ENCODE measurements at regions not wholly inside any gene's neighbourhood (a gene's known extent, or its start where the extent isn't known, plus 50 kb on each side); places are given as distances from the start of the nearest gene placed in this dataset.
A peak's percentile ranks its signal among the peaks of the same experiment; 100 is the strongest.

DNA sequence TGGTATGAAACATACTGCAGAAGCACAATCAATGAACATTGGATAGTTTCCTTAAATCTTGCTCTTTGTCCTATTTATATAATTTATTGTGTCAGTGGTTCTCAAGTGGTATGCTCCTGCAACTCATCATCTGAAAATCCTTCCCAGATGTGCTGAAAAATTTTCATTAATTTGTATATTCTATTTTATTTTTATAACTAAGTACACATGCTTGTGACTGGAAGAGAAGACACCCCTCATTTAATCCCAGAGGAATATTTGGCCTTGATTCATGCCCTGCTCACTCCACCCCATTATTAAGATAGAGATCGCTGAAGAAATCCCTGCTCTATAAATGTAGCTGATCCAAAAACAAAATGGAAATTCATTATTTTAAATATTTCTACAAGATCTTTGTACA is 870.5 kb upstream of the CXADR start:
- peak; percentile 42 for DNase-seq (ENCODE audit: low read depth)

- peak; percentile 62 for DNase-seq (ENCODE audit: low read depth)
These were observed 868.2 kb upstream of the CXADR start for GRCh38 chr21:16644685-16645084.

DNA sequence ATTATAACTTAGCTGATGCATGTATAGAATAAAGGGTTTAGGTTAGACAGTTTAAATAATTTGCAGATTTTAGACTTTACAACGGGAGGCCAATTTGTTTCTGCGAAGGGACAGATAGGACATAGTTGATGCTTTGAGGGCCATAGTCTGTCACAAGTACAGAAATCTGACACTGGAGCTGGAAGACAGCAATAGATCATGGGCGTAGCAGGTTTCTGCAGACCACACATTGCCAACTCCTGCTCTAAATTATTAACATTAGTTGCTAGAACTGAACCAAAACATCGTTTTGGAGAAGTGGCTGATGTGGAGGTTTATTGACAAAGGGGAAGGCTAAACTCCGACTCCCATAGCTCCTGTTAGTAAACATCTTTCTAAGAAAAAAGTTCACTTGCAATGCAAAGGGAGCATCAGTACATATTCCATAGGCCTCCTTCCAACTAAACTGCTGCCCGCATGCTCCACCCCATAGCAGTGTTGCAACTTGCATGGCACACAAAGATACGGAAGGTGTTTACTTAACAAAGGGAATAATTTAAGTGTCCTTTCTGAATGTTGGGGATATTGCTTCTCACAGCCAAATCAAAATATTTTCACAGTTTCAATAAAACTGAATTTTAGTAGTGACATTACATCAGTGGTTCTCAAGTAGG is 862.0 kb upstream of the CXADR start:
- no peak for DNase-seq (ENCODE audit: low read depth)

DNA sequence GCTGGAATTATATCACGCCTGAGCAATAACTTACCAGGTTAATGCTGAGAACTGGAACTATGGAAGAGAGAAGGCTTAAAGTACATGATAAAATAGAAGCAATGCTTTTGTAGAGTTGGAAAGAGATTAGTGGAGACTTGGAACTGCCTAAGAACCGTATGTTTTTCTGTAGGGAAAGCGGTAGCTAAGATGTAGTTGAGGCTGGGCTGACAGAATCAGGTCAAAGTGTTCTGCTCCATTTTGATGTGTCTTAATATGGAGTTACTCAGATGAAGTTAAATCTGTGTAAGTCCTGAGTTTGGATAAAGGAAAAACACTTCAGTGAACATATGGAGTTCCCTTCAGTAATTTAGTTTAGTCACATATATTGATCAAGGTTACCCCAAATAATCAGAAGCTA is 860.9 kb upstream of the CXADR start:
- DNase-seq (ENCODE audit: low read depth): no peak

GRCh38 chr21:16663436-16663835 is 849.4 kb upstream of the CXADR start:
- no peak for DNase-seq (ENCODE audit: low read depth)

DNA sequence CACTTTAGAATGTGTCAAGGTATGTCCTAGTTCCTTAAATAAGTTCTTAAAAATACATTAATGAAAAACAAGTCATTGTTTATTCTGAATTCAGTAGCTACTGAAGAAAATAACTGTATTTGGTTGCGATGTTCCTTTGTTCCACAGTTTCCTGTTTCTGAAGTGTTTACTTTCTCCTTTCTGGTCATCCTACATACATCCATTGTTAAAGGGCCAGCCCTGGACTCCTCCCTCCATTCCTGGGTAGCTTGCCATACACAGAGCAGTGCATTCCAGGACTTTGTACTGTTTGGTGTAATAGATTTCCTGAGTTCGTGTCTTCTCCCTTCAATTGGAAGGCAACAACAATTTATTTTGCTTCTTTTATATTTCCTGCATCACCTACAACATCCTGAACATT is 845.4 kb upstream of the CXADR start:
- DNase-seq (ENCODE audit: low read depth): no peak

DNA sequence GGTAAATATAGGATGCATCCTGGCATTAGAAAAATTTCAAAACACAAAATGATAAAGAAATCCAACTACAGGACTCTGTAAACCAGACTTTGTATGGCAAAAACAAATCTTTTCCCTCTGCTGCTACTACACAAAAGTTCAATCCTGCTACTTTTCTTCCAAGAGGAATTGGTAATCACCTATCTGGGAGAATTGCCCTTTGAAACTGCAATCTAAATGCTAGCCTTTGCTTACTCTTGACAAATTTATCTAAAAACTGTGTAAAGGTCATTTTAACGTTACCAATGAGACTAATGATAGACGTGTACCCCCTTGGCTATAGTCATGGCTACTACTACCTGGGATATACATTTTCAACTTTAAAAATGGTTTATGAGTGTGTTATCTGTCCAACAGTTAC is 837.9 kb upstream of the CXADR start:
- DNase-seq (ENCODE audit: low read depth): no peak

GRCh38 chr21:16676391-16676790 is 836.5 kb upstream of the CXADR start:
- DNase-seq (ENCODE audit: low read depth): no peak

DNA sequence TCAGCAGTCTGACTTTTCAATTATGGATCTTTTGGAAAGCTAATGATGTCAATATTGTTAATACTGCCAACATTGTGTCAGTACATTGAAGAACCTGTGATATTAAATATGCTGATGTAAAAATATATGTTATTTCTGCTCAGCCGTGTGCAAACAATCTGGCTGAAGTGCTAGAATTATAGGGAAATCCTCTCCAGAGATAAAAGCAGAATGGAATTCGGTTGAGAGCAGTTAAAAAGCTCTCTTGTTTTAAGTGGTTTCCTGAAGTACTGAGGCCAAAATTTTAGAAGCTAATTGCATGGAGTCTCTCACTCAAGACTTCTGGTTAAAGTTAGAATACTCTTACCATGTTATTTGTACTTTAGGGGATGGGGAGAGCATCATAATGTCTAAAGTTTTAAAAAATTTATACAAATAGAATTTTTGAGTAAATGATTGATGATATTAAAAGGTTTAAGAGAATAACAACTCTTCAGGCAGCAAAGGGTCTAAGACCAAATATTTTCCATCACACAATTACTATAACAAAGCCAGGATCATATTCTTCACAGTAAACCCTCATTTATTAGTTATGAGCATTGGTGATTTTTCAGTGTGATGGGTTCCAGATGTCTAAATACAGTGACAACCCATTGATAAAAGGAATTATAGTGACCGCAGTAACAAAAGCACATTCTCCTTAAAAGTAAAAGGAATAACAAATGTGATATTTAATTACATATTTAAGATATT is 834.2 kb upstream of the CXADR start:
- no peak for DNase-seq (ENCODE audit: low read depth)

GRCh38 chr21:16695074-16695473 is 817.8 kb upstream of the CXADR start:
- no peak for DNase-seq (ENCODE audit: low read depth)

GRCh38 chr21:16707274-16707673 is 805.6 kb upstream of the CXADR start:
- DNase-seq (ENCODE audit: low read depth): no peak

GRCh38 chr21:16708101-16708835 is 804.6 kb upstream of the CXADR start:
- DNase-seq (ENCODE audit: low read depth): peak; percentile 26

DNA sequence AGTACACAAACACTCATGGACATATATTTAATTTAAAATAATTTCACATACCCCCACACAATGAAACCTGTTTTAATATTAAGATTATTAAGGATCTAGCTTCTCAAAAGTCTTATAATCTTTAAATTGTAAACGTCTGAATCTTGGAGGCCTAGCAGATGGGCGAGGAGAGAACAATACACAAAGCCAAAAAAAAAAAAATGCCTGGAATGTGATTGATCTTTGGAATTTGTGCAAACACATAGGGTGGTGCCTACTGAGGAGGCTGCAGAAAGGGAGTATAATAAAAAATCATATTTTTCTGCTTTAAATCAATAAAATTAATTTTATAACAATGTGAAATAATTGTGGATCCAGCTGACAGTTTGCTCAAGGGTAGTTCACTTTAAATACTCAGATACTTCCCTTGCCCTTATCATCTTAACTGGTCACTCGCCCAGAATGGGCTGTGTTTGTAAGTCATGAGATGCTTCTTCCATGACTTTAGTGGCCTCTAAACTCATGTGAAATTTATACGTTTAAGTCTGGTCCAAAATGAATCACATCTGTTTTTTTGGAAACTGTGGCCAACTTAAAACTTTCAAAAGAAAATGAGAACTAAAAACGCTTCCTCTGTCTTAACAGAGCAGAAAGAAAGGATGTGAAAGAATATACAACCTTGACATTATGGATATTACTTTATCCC is 802.8 kb upstream of the CXADR start:
- peak; percentile 78 for DNase-seq (ENCODE audit: low read depth)

DNA sequence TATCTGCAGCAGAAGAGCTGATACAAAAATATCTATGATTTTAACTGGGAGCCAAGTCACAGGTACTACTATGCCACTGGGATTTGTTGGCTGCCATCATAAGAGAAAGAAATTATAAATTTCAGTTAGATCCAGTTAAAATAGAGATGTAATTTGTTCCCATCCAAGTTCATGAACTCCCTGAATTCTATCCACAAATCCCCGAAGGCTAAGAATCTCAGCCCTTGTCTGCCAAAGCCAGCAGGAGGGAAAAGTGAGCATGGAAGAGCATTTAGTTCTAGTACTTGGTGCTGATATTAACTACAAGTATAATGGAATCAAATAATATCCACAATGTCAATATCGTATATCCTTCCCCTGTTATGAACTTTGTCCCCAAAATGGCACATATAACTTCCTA is 801.1 kb upstream of the CXADR start:
- no peak for DNase-seq (ENCODE audit: low read depth)

DNA sequence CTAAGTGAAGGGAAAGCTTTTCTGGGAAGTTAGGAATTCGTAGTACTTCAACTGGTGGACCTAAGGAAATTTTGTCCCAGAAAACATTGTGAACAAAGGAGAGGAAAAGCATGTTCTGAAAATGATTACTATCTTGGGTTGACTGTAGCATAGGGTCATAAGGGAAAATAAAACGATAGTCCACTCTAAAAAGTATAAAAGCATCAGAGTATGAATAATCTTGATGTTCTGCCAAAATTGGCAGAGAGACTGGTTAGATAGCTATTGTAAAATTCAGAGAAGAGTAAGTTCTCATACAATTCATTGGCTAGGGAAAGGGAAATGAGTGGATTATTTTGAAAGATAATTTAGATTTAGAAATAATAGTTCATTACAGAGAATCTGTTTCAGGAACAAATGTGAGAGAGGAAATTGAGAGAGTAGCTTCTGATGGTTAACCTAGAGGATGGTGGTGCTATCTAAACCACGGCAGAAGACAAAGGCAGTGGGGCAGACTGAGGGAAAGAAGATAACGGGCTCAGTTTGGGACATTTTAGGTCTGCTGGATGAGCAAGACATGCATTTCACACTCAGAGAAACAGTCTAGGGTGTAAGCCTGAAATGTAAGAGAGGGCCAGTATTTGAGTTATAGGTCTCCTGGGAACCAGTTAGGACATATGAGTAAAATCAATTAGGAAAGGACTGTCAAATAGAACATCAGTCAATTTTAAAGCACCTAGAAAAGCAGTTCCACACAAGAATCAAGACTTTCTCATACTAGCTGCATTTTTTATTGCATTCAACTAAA is 799.3 kb upstream of the CXADR start:
- peak; percentile 18 for DNase-seq (ENCODE audit: low read depth)

GRCh38 chr21:16740511-16740910 is 772.3 kb upstream of the CXADR start:
- no peak for DNase-seq (ENCODE audit: low read depth)

GRCh38 chr21:16741141-16741665 is 771.6 kb upstream of the CXADR start:
- DNase-seq (ENCODE audit: low read depth): no peak

DNA sequence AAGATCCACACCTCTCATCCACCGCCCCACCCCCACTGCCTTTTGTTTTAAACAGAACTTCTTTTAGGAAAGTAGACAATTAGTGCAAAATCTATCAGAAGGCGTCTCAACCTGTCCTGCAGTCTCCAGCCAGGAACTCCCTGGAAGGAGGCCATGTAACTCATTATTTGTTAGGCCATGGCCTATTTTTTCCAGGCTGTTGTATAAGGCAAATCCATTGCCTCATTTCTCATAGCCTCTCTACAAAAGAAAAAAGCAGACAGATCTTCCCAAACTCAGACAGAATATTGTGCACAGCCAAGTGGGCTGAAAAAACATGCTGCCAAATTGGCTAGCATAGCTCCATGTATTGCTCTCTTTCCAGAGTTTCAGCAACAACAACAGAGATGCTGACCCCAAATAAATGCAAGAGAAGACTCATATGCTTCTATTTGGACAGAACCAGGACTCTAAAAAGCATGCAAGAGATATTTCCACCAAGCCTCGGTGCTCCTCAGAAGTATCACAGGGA is 770.7 kb upstream of the CXADR start:
- no peak for DNase-seq (ENCODE audit: low read depth)

DNA sequence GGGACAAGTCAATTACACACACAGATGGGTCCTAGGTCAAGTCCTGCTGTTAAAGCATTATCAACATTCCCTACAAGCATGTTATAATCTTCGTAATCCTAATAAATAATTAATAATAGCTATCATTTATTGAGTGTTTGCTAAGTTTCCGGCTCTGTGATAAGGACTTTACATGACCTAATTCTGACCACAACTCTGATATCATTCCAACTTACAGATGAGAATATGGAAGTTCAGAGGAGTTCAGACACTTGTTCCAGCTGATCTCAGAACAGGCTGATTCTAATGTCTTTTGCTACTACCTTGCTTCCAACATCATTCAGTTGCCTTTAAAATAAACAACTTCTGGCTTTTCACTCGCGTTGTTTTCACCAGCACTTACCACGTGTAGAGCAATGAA is 770.1 kb upstream of the CXADR start:
- no peak for DNase-seq (ENCODE audit: low read depth)

DNA sequence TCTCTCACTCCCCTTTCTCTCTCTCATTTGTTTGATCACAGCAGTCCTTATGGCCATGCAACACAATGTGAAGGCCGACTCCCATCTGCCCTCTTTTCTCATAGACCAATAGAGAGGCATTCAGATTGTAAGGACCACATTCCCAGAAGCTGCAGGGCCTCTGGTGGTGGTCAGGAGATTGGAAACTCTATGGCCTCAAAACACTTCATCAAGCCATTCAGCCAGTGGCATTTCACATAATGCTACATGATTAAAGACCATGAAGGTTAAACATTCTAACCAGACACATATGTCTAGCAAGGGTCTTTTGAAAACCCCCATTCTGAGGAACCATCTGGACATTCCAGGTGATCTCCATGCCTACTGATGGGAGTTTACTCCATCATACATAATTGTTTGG is 769.5 kb upstream of the CXADR start:
- DNase-seq (ENCODE audit: low read depth): no peak

GRCh38 chr21:16750926-16751325 is 761.9 kb upstream of the CXADR start:
- DNase-seq (ENCODE audit: low read depth): no peak
